Kidney capillary endothelial cell (primary cell): ENCODE measurements at regions not wholly inside any gene's neighbourhood (a gene's known extent, or its start where the extent isn't known, plus 50 kb on each side); places are given as distances from the start of the nearest gene placed in this dataset.
"Not testable (repeated sequence)": the region's sequence is repeated elsewhere in the genome, so short reads cannot be mapped to it uniquely, and the experiment has no call there.

Experiments used
- DNase-seq: peaks from one replicate; pipeline ENCODE4 v3.0.0-alpha.2; 2018; ENCODE audit warnings: low spot score

GRCh38 chr13:87982400-87982799 is 311.2 kb downstream of the SLITRK5 start:
- DNase-seq, result no peak

GRCh38 chr13:87986639-87987250 is 315.6 kb downstream of the SLITRK5 start:
- no peak for DNase-seq

GRCh38 chr13:87998081-87998480 is 326.9 kb downstream of the SLITRK5 start:
- no peak for DNase-seq

- peak; percentile 47 for DNase-seq
Measured at GRCh38 chr13:87999240-87999700, 328.1 kb downstream of the SLITRK5 start.

DNA sequence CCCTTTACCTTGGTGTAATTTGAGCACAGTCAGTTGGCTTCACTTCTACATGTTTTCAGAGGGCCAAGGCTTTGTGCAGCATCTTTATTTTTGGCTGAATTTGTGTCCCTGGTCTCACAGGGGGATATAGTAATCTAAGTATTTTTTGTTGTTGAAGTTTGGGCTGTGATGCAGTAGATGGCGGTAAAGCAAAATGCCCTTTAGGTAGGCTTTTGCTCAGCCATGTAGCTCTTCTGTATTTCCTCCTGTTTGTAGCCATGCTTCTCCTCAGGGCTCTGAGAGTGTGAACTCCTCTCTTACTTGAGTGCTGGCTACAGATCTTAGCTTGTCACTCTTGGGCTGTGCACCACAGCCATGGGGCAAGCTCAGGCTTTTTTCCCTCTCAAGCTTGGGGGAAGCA is 328.6 kb downstream of the SLITRK5 start:
- peak; percentile 5 for DNase-seq

- peak; percentile 1 for DNase-seq
Measured at GRCh38 chr13:88000239-88000638, 329.1 kb downstream of the SLITRK5 start.

DNA sequence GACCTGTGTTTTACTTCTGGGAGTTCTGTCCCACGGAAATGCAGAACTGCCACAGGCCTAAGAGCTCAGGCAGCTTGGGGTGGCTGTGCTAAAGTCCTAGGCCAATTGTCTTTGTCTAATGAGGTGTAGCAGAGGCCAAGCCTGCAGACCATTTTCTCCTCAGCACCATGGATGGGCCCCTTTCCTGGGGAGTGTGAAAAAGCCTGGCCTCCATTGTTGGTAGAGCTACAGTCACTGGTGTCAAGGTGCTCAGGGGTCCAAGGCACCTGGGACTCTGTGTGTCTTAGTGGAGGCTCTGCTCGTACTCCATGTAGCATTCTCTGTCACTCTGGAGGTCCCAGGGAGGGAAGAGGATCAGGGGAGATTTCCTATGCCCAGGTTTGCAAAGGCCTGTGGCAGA is 329.6 kb downstream of the SLITRK5 start:
- DNase-seq, result no peak

- no peak for DNase-seq
Measured at GRCh38 chr13:88005188-88005587, 334.0 kb downstream of the SLITRK5 start.

GRCh38 chr13:88014527-88014926 is 343.4 kb downstream of the SLITRK5 start:
- no peak for DNase-seq

DNA sequence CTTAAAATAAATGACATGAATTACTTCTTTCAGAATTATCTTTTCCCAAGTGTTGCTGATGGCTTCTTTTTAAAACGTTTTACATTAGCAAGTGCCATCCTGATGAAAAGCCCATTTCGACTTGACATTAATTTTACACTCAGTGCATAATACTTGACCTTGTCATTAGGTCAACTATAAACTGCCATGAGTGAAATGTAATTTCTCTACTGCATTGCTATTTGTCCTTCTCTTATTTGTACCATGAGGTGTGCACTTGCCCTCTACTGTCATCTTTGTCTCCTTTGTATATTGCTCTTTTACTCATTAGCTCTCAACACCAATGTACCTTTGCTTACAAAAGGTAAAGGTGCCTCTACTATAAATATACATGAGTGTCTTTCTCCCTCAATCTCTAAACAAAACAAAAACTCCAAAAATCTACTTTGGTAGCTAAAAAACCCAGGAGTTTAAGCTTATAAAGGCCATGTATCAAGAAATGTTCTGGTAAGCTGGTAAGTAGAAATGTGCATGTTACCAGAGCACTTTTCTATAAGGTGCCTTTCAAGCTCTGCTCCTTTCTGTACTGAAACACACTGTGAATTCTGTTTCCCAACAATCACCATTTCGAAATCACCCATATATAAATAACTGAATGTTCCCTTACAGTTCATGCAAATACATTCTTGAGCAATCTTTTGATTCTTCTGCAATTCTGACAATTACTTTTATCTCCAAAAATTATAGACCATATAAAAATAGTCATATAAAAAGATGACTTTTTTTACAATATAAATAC is 351.4 kb downstream of the SLITRK5 start:
- no peak for DNase-seq

- DNase-seq, result no peak
Measured at GRCh38 chr13:88026241-88026640, 355.1 kb downstream of the SLITRK5 start.

GRCh38 chr13:88031980-88032559 is 360.9 kb downstream of the SLITRK5 start:
- DNase-seq, result peak; percentile 10

GRCh38 chr13:88036205-88036604 is 365.0 kb downstream of the SLITRK5 start:
- DNase-seq, result not testable (repeated sequence)

DNA sequence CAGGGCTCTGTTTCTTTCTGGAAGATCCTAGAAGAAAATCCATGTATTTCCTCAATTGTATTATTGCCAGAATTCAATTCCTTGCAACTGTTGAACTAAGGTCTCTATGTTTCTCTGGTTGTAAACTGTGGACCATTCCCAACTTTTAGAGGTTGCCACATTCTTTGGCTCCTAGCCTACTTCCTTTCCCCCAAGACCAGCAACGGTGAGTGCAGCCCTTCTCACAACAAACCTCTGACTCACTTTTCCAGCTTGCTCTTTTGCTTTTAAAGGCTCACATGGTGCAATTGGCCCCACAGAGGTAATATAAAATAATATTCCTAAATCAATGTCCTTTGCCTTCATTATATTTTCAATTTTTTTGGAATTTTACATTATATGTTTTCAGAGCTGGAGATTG is 371.3 kb downstream of the SLITRK5 start:
- DNase-seq, result no peak

DNA sequence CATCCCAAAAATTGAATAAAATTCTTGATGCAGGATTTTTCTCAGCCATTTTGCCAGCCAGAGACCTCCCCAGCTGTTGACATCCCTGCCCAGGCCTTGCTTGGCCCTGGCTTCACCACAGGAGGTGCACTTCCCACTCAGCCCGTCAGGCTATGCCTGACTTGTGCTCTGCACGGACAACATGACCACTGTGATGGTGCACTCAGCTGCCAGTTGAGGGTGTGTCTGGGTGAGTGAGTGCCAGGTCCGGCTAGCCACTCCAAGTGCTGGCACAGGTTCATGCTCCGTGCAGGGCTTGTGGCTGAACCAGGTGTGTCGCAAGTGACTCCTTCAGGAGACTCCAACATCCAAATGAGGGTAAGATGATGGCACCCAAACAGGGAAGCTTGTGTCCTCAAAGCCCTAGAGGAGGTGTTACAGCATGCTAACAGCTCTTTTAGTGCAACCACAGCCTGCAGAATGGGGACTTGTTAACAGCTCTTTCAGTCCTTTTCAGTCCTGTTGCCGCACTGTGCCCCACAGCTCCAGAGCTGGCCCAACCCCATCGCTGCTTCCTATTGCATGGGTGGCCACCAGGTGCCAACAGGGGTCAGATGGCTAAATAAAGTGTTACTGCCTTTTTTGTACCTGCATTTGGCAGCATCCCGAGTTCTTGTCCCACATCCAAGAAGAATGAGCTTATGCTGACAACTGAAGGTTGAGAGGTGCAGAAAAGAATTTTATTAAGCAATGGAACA is 380.7 kb downstream of the SLITRK5 start:
- DNase-seq, result no peak

DNA sequence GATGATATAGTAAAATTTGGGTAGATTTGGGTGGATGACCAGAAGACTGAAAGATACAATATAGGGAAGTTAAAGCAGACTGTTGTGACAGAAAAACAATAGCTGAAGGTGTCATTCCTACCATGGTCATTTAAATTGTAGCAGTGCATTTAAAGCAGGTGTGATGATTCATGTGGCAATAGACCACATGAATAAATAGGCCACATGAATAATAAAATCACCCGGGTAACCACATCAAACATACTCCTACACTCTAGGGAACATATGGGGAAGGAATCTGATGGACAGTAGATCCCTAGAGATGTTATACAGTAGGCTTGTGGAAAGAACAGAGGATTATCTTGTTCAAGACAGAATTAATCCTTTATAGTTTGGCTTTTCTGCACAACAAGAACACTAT is 392.6 kb downstream of the SLITRK5 start:
- DNase-seq, result no peak

GRCh38 chr13:88066847-88067246 is 395.7 kb downstream of the SLITRK5 start:
- DNase-seq, result no peak

- no peak for DNase-seq
Measured at GRCh38 chr13:88068316-88068715, 397.1 kb downstream of the SLITRK5 start.

- DNase-seq, result no peak
Measured at GRCh38 chr13:88068975-88069374, 397.8 kb downstream of the SLITRK5 start.

- no peak for DNase-seq
Measured at GRCh38 chr13:88071371-88071770, 400.2 kb downstream of the SLITRK5 start.

DNA sequence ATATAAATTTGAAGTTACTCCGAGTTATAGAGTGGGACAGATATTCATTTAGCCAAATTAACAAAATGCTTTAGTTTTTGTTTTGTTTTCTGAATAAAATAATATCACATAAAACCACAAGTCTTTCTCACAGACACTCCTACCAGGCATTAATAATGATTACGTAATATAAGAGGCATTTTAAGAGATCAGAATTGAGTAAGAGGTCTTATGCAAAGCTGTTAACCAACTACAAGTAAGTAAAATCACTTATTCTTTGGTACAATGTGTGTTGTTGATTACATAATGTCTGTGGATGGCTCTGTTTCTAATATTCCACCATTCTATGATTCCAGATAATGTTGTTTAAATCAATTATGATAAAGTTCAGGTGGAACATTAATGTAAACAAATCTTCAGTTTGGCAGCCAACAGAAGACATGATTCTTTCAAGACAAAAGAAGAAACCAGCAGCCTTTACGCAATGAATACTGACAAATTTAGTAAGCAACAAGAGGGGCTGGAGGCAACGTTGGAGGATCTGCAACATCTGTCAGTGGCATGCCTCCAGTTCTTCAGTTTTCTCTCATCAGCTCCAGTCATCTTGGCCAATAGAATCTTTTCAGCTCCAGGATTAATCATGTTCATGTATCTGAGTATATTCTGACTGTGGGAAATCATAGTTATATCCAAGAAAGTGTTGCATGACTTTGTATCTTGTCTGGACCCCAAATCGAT is 403.8 kb downstream of the SLITRK5 start:
- DNase-seq, result no peak

GRCh38 chr13:88085036-88085435 is 413.9 kb downstream of the SLITRK5 start:
- no peak for DNase-seq
